GM12865 (cell line): ENCODE measurements at regions not wholly inside any gene's neighbourhood (a gene's known extent, or its start where the extent isn't known, plus 50 kb on each side); places are given as distances from the start of the nearest gene placed in this dataset.

ENCODE experiments used
- DNase-seq: peaks from one replicate; pipeline ENCODE4 v3.0.0; 2010; ENCODE audit warnings: low read depth
- H3K4me3 ChIP-seq: 2 replicates; pipeline ENCODE4 v1.5.1; 2011; ENCODE audit warnings: mild to moderate bottlenecking, low read depth, low read length, control low read depth
- TF ChIP-seq, protein P1 (sequence below): IDR thresholded peaks from 2 replicates; pipeline ENCODE4 v1.5.1; 2011; ENCODE audit warnings: low read length, control low read depth, low read depth, inconsistent platforms; ENCODE audit not compliant: insufficient read depth; ENCODE audit errors: missing control alignments

DNA sequence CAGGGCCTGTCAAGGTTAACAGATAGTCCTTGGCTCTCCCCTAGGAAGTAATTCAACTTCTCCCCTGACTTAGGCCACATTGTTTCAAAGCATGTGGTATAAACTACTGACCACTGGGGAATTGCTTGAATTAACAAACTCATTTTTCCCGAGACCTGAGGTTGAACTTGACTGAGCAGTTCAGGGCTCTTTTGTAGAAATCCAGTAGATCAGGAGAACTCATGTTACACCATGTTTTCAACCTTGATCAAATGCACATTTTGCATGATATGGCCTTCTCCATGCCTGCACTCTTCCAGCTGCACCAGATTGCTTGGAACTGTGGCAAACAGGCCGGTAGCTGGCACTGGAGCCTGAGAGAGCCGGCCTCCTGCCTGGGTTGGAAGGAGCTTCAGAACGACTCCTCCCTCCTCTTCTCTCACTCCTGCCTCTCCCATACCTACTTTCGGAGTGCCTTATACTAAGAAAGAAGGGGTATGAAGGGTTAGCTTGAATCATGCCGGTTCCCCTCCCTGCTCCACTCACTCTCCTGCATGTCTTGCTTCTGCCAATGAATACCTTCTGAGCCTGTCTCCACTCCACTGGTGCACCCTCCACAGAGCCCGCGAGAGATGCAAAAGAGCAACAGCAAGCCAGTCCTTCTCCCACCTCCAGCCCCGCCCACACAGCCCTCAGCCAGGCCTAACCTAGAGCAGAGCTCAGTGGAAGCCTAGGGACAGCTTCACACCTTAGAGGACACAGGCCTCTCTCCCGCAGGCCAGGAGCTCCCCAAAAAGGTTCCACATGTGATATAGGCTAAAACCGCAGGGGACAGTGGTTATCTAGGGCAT lies 159.4 kb downstream of the MACROH2A1 start:
- no peak for DNase-seq
- TF ChIP-seq, protein P1, sequence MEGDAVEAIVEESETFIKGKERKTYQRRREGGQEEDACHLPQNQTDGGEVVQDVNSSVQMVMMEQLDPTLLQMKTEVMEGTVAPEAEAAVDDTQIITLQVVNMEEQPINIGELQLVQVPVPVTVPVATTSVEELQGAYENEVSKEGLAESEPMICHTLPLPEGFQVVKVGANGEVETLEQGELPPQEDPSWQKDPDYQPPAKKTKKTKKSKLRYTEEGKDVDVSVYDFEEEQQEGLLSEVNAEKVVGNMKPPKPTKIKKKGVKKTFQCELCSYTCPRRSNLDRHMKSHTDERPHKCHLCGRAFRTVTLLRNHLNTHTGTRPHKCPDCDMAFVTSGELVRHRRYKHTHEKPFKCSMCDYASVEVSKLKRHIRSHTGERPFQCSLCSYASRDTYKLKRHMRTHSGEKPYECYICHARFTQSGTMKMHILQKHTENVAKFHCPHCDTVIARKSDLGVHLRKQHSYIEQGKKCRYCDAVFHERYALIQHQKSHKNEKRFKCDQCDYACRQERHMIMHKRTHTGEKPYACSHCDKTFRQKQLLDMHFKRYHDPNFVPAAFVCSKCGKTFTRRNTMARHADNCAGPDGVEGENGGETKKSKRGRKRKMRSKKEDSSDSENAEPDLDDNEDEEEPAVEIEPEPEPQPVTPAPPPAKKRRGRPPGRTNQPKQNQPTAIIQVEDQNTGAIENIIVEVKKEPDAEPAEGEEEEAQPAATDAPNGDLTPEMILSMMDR: no peak
- no peak overlapping the region for H3K4me3 ChIP-seq

DNA sequence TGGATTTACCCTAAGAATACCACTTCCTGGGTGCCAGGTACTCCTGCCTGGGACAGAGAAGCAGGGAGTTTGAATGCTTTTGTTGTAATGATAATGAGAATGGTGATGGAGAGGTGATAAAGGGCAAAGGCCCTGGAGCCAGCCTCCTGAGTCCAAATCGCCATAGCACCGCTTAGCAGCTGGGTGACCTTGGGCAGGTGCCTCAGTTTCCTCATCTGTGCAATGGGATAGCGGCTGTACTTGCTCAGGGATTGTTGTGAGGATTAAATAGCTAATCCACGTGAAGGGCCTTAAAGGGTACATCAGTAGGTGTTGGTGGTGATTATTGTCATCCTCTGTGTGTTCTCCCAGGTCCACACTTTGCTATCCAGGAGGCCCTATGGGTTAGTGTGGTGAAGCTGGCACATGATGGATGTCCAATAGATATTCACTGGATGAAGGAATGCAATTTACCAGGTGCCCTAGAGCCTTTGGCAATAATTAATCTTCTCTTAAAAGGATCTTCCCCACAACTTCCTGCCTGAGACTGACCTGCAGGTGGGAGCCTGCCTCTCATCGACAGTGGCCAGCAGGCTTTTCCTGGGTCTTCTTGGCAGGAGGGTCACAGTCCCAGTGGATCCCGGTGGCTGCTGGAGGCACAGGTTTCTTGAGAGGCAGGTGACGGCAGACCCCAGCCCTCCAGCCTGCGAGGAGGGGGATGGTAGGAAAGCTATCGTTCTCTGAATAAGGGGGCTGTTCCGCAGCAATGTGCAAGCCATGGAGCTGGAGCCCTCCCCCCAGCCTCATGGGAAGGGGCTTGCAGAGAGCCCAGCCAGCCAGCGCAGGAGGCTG lies 160.2 kb downstream of the MACROH2A1 start:
- no peak overlapping the region for H3K4me3 ChIP-seq
- TF ChIP-seq, protein P1: no peak
- DNase-seq: no peak

DNA sequence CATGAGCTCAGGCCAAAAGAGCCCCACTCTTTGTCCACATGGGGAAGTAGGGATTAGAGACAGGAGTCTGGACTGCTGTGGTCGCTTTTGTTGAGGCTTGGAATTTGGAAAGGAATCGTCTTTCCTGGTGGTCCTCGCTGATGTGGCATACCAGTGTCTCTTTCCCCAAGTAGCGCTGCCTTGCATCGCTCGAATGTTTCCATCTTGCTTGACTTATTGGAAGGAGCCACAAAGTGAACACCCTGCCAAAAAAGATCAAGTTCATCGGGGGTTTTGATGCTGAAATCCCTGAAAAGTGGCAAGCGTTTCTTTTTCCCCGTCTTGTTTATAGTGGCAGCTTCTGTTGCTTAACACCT lies 161.3 kb downstream of the MACROH2A1 start:
- TF ChIP-seq, protein P1: no peak
- no peak overlapping the region for H3K4me3 ChIP-seq
- DNase-seq: no peak

DNA sequence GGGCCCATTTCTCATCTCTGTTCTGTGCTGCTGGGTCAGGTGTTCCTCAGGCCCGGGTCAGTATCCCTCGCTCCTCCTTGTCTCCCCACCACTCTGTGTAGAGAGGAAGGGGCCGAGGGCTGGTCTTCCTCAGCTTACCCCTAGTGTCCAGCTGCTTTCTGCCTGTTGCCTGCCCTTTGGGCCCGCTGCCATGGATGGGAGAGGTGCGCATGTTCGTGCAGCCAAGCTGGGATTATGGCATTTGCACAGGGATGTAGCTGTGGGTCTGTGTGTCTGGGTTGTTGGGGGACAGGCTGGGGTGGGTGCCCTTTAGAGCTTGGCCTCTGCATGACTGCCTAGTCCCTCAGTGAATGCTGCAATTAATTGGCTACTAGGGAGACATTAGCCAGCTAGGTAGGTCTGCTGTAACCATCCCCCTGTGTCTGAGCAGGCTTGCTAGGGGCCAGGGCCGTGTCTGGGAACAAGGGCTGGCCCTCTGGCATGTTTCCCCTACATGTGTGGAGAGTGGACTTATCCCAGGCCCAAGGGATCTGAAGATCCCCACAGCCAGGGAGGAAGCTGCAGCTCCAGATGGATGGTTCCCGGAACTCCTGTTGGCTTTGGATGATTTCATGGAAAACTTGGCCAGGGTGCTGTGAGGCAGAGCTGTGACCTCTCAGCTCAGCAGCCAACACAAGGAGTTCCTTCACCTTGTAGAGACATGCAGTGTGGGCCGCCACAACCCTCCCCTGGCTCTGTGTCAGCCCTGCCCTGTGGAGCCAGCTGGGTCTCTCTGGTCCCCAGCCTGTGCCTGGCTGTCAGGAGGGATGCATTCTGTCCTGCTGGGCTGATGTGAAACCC lies 161.9 kb downstream of the MACROH2A1 start:
- H3K4me3 ChIP-seq: no peak overlapping the region
- DNase-seq: no peak
- TF ChIP-seq, protein P1: no peak

DNA sequence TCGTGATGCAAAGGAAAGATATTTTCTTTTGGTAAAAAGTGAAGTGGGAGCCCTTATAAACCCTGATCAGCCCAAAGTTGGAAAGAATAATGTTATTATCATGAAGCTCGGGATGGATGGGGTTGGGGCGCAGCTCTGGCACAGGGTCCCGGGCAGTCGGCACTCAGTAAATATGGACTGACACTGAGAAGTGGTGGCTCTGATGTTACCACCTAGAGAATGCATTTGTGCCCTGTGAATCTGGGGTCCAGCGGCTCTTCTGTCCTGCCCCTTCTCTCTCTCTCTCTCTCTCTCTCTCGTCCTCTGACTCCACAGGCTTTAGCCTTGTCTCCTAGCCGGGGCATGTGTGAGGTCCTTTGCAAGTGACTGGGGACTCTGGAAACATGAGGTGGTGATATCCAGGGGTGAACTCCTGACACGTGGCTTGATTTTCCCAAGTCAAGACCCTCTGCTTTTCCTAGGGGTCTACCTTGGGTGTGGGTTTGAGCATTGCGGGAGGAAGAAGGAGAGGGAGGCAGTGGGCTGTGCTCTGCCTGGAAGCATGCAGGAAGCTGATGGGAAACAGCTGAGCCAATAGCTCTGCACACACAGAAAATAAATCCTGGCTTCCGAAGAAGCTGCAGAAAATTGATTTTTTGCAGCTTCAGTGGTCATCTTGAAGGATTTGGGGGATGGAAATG lies 162.7 kb downstream of the MACROH2A1 start:
- DNase-seq: no peak
- no peak overlapping the region for H3K4me3 ChIP-seq
- TF ChIP-seq, protein P1: no peak

DNA sequence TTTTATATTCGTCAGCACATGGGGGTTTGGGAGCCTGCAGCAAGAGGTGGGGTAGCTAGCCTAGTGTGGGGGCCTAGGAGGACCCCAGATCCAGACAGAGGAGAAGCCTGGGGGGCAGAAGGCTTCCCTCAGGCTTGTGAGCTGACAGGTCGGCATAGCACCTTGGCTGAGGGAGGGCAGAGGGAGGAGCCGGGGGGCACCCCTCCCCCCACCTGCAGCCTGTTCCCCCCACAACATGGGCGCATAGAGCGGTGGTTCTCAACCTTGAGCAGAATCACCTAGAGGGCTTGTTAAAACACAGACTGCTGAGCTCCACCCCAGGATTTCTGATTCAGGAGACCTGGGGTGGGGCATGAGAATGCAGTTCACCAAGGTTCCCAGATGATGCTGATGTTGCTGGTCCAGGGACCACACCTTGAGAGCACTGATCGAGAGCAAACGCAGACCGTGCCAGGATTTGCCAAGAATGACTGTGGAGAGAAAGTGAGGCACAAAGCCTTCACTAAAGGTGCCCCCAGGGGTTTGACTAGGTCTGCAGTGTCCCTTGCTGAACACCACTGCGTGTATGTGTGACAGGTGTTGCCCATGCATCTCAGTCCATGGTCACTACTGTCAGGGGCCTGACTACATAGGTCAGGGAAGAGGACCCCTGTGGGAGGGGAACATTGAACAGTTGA lies 163.3 kb downstream of the MACROH2A1 start:
- TF ChIP-seq, protein P1: no peak
- DNase-seq: no peak
- H3K4me3 ChIP-seq: no peak overlapping the region
